GM12801 (cell line): ENCODE measurements at regions not wholly inside any gene's neighbourhood (a gene's known extent, or its start where the extent isn't known, plus 50 kb on each side); places are given as distances from the start of the nearest gene placed in this dataset.

Experiments
- TF ChIP-seq, protein P1 (sequence below): IDR thresholded peaks from one replicate; pipeline ENCODE4 v1.5.1; 2011; ENCODE audit warnings: control low read depth; ENCODE audit not compliant: insufficient read length; ENCODE audit errors: extremely low read depth

DNA sequence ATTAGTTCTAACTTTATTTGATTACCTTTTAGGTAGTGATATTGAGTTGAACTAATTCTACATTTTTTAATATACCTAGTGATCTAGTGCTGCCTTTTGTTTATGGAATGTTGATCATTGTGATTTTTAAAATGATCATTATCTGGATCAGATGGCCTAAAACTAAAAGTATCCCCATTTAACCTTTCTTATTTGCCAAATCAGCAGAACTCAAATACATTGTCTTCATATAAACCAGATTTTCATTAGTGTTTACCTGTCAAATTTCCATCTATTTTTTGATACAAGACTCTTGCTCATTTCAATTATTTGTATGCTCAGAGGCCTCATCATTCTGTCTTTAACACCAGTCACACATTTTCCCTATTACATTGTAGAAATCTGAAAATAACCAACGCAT, 441.2 kb downstream of the PTPRC start:
- TF ChIP-seq, protein P1, sequence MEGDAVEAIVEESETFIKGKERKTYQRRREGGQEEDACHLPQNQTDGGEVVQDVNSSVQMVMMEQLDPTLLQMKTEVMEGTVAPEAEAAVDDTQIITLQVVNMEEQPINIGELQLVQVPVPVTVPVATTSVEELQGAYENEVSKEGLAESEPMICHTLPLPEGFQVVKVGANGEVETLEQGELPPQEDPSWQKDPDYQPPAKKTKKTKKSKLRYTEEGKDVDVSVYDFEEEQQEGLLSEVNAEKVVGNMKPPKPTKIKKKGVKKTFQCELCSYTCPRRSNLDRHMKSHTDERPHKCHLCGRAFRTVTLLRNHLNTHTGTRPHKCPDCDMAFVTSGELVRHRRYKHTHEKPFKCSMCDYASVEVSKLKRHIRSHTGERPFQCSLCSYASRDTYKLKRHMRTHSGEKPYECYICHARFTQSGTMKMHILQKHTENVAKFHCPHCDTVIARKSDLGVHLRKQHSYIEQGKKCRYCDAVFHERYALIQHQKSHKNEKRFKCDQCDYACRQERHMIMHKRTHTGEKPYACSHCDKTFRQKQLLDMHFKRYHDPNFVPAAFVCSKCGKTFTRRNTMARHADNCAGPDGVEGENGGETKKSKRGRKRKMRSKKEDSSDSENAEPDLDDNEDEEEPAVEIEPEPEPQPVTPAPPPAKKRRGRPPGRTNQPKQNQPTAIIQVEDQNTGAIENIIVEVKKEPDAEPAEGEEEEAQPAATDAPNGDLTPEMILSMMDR, result no peak

DNA sequence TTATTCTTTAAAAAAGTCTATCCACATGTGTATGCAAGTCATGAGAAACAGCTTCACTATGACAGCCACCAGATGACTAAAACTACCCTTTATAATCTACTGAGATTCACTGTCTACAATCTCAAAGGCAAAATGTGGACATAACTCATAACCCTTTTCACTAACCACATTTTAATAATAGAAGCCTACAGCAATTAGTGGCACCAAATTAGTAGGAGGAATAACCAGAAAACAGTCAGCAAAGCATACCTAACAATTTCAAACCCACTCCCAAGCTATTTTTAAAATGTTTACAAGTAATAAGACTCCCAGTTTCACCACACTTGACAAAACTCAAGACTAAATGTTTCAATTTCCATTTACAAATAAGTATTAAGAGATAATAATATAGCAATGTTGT, 442.9 kb downstream of the PTPRC start:
- TF ChIP-seq, protein P1, result no peak

DNA sequence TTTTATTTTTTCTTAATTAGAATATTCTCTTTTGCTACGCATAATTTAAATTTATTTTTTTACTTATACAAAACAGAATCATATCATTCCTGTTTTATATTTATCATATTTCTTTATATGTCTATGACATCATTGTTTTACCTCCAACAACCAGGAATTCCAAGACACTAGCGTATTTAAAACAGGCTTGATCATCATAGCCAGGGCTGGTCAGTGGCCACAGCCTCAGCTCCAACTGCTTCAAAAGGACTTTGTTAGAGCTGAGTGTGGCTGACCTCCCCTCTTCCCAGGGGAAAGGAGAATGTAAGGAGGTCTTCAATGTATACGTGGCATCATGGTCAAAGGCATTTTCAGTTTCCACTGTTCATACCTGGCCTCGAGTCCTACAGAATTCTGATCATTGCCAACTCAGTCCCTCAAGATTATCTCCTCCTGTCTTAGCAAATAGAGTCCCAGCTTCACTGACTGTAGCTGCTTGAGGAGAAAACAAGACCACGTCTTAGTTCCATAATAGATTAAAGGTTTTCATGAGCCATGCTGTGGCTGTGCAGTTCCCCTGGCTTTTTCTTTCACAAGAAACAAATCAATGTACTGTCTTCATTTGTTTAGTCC, 444.0 kb downstream of the PTPRC start:
- TF ChIP-seq, protein P1, result no peak

DNA sequence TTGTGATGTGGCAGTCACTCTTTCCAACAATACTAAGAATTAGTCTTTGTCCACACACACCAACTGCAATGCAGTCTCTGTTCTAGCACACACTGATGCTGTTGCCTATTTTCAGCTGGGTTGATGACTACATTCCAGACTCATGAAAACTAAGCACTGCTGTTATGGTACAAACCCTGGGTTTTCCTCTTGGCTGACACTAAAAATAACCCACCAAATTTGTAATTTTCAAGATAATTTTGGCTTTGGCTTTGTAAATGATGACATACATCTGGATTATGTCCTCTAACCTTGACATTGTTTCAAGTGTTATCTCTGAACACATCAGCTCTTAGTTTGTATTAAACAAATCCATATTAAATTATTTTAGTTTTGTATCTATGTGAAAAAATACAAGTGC, 444.8 kb downstream of the PTPRC start:
- TF ChIP-seq, protein P1, result no peak

DNA sequence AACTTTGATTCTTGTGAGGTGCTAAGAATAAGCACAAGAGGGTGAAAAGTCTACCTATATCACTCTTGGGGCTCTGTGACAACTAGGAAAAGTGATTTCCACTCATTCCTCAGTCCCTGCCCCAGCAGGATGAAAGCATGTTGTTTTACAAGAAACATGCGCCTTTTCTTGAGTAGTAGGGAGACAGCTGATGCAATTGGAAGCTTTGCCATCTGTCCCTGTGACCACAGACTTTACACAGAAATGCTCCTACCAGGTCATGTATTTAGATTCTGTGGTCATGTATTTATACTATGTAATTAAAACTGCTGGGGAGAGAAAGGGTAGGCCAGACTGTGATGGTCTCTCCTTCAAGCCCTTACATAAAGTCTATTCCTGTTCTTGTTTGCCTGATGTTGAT, 445.5 kb downstream of the PTPRC start:
- TF ChIP-seq, protein P1, result no peak

DNA sequence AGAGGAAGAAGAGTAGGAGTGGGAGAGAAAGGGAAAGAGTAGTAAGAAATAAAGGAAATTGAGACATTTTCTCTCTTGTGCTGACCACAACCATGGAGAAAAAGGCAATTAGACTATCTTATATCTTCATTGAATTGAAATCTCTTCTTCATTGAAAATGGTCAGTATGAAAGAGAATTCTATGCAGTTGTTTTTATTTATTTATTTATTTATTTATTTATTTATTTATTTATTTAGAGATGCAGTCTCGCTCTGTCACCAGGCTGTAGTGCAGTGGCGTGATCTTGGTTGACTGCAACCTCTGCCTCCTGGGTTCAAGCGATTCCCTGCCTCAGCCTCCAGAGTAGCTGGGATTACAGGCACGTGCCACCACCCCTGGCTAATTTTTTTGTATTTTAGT, 447.1 kb downstream of the PTPRC start:
- TF ChIP-seq, protein P1, result no peak

DNA sequence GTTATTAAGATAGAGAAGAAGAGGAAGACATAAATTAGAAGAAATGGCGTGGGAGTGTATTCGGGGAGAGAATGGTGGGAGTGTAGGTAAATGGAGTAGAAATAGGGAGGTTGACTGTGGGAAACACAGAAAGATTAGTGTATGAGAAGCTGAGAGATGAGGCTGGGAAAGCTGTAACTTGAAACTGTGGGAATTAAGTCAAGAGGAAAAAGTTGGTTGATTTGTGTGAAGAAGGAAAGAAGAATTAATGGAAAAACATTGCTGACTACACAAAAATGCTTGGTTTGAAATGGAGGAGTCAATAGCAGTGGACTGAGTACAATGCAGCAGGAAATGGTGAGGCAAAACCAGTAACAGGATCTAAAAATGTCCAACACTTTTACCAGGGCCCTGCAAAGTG, 448.3 kb downstream of the PTPRC start:
- TF ChIP-seq, protein P1, result no peak
